Hepatocyte (in vitro differentiated cells): ENCODE measurements at regions not wholly inside any gene's neighbourhood (a gene's known extent, or its start where the extent isn't known, plus 50 kb on each side); places are given as distances from the start of the nearest gene placed in this dataset.

Experiments used
- EZH2 ChIP-seq: fragments of 200-600 bp; sonication (generic); IDR thresholded peaks from 2 replicates; pipeline ENCODE4 v1.6.1; 2016; ENCODE audit warnings: antibody characterized with exemption, mild to moderate bottlenecking, borderline replicate concordance
- EZH2phosphoT487 ChIP-seq: fragments of 200-600 bp; sonication (generic); IDR thresholded peaks from one replicate; pipeline ENCODE4 v1.6.1; 2018; ENCODE audit warnings: antibody characterized with exemption, mild to moderate bottlenecking, low read depth, moderate library complexity; ENCODE audit not compliant: unreplicated experiment, severe bottlenecking
- TF ChIP-seq, protein P1 (sequence below): fragments of 200-600 bp; sonication (generic); IDR thresholded peaks from 2 replicates; pipeline ENCODE4 v1.5.1; 2016; ENCODE audit warnings: antibody characterized with exemption, mild to moderate bottlenecking; ENCODE audit not compliant: poor library complexity

GRCh38 chr1:94342416-94342815 lies 75.8 kb upstream of the ABCD3 start:
- TF ChIP-seq, protein P1, sequence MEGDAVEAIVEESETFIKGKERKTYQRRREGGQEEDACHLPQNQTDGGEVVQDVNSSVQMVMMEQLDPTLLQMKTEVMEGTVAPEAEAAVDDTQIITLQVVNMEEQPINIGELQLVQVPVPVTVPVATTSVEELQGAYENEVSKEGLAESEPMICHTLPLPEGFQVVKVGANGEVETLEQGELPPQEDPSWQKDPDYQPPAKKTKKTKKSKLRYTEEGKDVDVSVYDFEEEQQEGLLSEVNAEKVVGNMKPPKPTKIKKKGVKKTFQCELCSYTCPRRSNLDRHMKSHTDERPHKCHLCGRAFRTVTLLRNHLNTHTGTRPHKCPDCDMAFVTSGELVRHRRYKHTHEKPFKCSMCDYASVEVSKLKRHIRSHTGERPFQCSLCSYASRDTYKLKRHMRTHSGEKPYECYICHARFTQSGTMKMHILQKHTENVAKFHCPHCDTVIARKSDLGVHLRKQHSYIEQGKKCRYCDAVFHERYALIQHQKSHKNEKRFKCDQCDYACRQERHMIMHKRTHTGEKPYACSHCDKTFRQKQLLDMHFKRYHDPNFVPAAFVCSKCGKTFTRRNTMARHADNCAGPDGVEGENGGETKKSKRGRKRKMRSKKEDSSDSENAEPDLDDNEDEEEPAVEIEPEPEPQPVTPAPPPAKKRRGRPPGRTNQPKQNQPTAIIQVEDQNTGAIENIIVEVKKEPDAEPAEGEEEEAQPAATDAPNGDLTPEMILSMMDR: no peak
- no peak for TF ChIP-seq EZH2phosphoT487
- no peak for TF ChIP-seq EZH2
